ENCODE measurements at regions not wholly inside any gene's neighbourhood (a gene's known extent, or its start where the extent isn't known, plus 50 kb on each side); places are given as distances from the start of the nearest gene placed in this dataset.

DNA sequence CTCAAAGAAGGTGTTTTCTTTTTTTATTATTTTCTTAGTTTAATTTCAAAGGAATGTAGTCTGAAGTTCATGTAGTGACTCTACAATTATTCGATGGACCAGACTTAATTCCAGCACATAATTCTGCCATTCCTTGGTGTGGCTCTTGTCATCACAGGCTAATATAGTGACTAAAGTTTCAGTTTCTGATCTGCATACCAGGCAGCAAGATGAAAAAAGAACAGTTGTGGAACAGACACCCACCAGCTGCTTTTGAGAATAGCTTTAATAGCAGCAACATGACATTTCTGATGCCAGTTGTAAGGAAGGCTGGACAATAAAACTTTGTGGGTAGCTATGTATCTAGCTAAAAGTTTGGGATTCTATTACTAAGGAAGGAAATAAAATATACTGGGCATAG is 676.3 kb upstream of the GRAMD2B start:
- TF ChIP-seq CTCF (IDR thresholded peaks at IDR 0.05; ENCODE audit: low read depth, low read length, missing input control) (no peak), REST (IDR thresholded peaks at IDR 0.05) (no peak), YY1 (IDR thresholded peaks at IDR 0.05) (no peak), SP1 (IDR thresholded peaks at IDR 0.05) (no peak)

Data from liver (tissue), 3 donors.